Fibroblast of lung (primary cell): ENCODE measurements at regions not wholly inside any gene's neighbourhood (a gene's known extent, or its start where the extent isn't known, plus 50 kb on each side); places are given as distances from the start of the nearest gene placed in this dataset.
A peak's percentile ranks its signal among the peaks of the same experiment; 100 is the strongest.

Source experiments
- DNase-seq, 2 donors: peaks; one replicate each; pipeline versions ENCODE4 v3.0.0 to v3.0.0-alpha.2; 2010; ENCODE audit warnings: low read depth in 2 of 2
- H2AFZ ChIP-seq: 2 replicates; pipeline ENCODE4 v1.5.1; 2012; ENCODE audit warnings: low read length, control low read depth, inconsistent platforms
- H3K27ac ChIP-seq: 2 replicates; pipeline ENCODE4 v1.5.1; 2011; ENCODE audit warnings: low read length, control low read depth; ENCODE audit not compliant: insufficient read depth
- H3K27me3 ChIP-seq: 2 replicates; pipeline ENCODE4 v1.5.1; 2011; ENCODE audit warnings: mild to moderate bottlenecking, low read length; ENCODE audit not compliant: control insufficient read depth, insufficient read depth
- H3K36me3 ChIP-seq: 2 replicates; pipeline ENCODE4 v1.5.1; 2011; ENCODE audit warnings: low read length; ENCODE audit not compliant: control insufficient read depth, insufficient read depth
- H3K4me1 ChIP-seq: 2 replicates; pipeline ENCODE4 v1.5.1; 2011; ENCODE audit warnings: low read length; ENCODE audit not compliant: control insufficient read depth, insufficient read depth; ENCODE audit errors: extremely low read depth
- H3K4me2 ChIP-seq: 2 replicates; pipeline ENCODE4 v1.5.1; 2011; ENCODE audit warnings: low read length, control low read depth; ENCODE audit not compliant: insufficient read depth; ENCODE audit errors: extremely low read depth
- H3K4me3 ChIP-seq, 4 experiments: fragments of 200-600 bp in 1 of 4; sonication (generic) in 1 of 4; replicated peaks in 1 of 4; 2 replicates each; pipeline ENCODE4 v1.5.1; 2011 to 2016; ENCODE audit warnings: low read length in 4 of 4, low read depth in 3 of 4, mild to moderate bottlenecking in 3 of 4, control low read depth in 2 of 4, inconsistent platforms in 1 of 4, mixed read lengths in 1 of 4; ENCODE audit not compliant: insufficient read depth in 1 of 4; ENCODE audit errors: control extremely low read depth in 1 of 4
- H3K79me2 ChIP-seq: 2 replicates; pipeline ENCODE4 v1.5.1; 2012; ENCODE audit warnings: mild to moderate bottlenecking, low read length, inconsistent platforms; ENCODE audit not compliant: control insufficient read depth, insufficient read depth
- H3K9ac ChIP-seq: 2 replicates; pipeline ENCODE4 v1.5.1; 2011; ENCODE audit warnings: mild to moderate bottlenecking, low read length, control low read depth; ENCODE audit not compliant: insufficient read depth
- H3K9me3 ChIP-seq: 2 replicates; pipeline ENCODE4 v1.5.1; 2012; ENCODE audit warnings: low read depth, low read length; ENCODE audit not compliant: control insufficient read depth, insufficient read depth
- H4K20me1 ChIP-seq: 2 replicates; pipeline ENCODE4 v1.5.1; 2011; ENCODE audit warnings: low read length; ENCODE audit not compliant: control insufficient read depth, insufficient read depth; ENCODE audit errors: extremely low read depth
- EZH2 ChIP-seq: IDR thresholded peaks from 2 replicates; pipeline ENCODE4 v1.5.1; 2012; ENCODE audit warnings: low read length, control low read depth, mild to moderate bottlenecking; ENCODE audit errors: missing control alignments
- TF ChIP-seq, protein P1 (sequence below), 2 donors: IDR thresholded peaks in 1 of 2; conservative IDR thresholded peaks in 1 of 2; 1 replicate in 1 of 2; 2 replicates in 1 of 2; pipeline ENCODE4 v1.5.1; 2011 to 2012; ENCODE audit warnings: low read length in 2 of 2, control low read depth in 1 of 2, inconsistent platforms in 1 of 2, low read depth in 1 of 2, mild to moderate bottlenecking in 1 of 2

DNA sequence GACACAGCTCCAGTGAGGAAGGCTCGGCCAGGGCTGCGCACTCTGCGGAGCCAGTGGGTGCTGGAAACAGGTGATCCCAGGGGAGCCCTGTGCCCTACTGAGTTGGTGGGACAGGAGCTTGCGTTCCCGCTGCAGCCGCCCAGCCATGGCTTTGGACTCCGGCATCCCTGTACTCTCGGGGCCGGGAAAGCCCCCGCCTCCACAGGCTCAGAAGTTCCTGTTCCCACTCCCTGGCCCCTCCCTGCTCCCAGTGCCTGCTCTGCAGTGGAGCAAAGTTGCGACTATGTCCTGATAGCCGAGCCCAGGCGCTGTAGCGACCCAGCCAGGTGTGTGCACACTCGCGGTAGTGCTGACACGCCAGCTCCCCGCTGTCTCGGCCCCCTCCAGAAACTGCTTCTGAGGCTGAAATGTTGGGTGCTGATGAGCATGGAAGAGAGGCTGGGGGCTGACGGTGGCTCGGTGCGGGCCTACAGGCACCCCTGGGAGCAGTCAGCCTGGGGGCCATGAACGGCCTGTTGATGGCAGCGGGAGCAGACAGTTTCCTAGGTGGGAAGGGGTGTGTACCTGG lies 344.6 kb upstream of the MGAT4C start:
- Histone ChIP-seq H3K4me1 (no peaks in the 10 kb centered on the region), H3K4me3 (no peak overlapping the region), H3K36me3 (no peaks in the 10 kb centered on the region), H3K9ac (no peak overlapping the region), H4K20me1 (no peaks in the 10 kb centered on the region), H3K4me2 (no peak overlapping the region), H3K27me3 (no peaks in the 10 kb centered on the region), H2AFZ (no peak overlapping the region), H3K79me2 (no peaks in the 10 kb centered on the region), H3K27ac (no peak overlapping the region), H3K9me3 (no peaks in the 10 kb centered on the region)
- DNase-seq = no peak
- no peak for TF ChIP-seq EZH2
- TF ChIP-seq, protein P1, sequence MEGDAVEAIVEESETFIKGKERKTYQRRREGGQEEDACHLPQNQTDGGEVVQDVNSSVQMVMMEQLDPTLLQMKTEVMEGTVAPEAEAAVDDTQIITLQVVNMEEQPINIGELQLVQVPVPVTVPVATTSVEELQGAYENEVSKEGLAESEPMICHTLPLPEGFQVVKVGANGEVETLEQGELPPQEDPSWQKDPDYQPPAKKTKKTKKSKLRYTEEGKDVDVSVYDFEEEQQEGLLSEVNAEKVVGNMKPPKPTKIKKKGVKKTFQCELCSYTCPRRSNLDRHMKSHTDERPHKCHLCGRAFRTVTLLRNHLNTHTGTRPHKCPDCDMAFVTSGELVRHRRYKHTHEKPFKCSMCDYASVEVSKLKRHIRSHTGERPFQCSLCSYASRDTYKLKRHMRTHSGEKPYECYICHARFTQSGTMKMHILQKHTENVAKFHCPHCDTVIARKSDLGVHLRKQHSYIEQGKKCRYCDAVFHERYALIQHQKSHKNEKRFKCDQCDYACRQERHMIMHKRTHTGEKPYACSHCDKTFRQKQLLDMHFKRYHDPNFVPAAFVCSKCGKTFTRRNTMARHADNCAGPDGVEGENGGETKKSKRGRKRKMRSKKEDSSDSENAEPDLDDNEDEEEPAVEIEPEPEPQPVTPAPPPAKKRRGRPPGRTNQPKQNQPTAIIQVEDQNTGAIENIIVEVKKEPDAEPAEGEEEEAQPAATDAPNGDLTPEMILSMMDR (conservative IDR thresholded peaks at IDR 0.05 in 1 of 2, IDR thresholded peaks at IDR 0.05 in 1 of 2; ENCODE audit: low read depth in 1 of 2, low read length in 2 of 2) = no peak

DNA sequence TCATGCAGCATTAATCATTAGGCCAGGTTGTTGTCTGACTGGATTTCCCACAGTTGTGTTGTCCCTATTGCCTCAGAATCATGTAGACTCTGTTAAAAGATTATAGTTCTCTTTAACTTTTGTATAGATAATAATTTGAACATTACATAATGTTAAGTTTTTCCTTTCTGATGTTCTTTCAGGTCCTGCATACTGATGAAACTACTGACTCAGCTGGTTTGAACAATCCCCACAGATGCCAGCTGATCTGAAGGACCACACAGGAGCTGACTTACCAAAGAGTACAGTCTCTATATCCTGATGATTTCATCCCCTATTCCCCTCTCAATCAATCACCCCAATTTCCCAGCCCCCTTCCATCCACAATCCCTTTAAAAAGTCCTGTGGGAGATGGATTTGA lies 341.2 kb upstream of the MGAT4C start:
- Histone ChIP-seq H3K36me3 (no peaks in the 10 kb centered on the region), H3K79me2 (no peaks in the 10 kb centered on the region), H3K27ac (no peak overlapping the region), H3K4me1 (no peaks in the 10 kb centered on the region), H2AFZ (no peak overlapping the region), H3K27me3 (no peaks in the 10 kb centered on the region), H3K9ac (no peak overlapping the region), H3K4me2 (no peak overlapping the region), H3K4me3 (no peak overlapping the region), H3K9me3 (no peaks in the 10 kb centered on the region), H4K20me1 (no peaks in the 10 kb centered on the region)
- DNase-seq = peak in 1 of 2 donors; percentile 1
- TF ChIP-seq, protein P1 (conservative IDR thresholded peaks at IDR 0.05 in 1 of 2, IDR thresholded peaks at IDR 0.05 in 1 of 2; ENCODE audit: low read depth in 1 of 2, low read length in 2 of 2) = no peak
- TF ChIP-seq EZH2 = no peak

DNA sequence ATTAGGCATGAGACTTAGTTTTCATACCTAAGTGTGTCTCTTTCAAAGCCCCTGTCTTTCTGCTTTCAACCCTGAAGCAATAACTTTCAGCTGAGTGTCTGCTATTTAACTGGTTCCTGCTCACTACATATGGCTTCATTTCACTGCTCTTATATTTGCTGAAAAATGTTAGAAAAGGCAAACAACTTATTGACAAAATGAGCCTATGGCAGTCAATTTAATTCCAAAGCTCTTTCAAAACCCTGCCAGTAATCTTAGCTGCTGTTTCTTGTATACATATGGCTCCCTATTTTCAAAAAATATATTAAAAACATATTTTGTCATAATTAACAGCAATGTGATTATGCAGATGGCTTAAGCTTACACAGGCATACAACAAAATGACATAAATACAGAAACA lies 334.1 kb upstream of the MGAT4C start:
- no peaks in the 10 kb centered on the region for H3K9me3 ChIP-seq
- H3K27ac ChIP-seq = no peak overlapping the region
- no peak for TF ChIP-seq EZH2
- TF ChIP-seq, protein P1 (conservative IDR thresholded peaks at IDR 0.05 in 1 of 2, IDR thresholded peaks at IDR 0.05 in 1 of 2; ENCODE audit: low read depth in 1 of 2, low read length in 2 of 2) = no peak
- no peak overlapping the region for H3K4me2 ChIP-seq
- H3K4me3 ChIP-seq = no peak overlapping the region
- H2AFZ ChIP-seq = no peak overlapping the region
- no peaks in the 10 kb centered on the region for H3K36me3 ChIP-seq
- H4K20me1 ChIP-seq = no peaks in the 10 kb centered on the region
- H3K9ac ChIP-seq = no peak overlapping the region
- H3K27me3 ChIP-seq = no peaks in the 10 kb centered on the region
- H3K79me2 ChIP-seq = no peaks in the 10 kb centered on the region
- H3K4me1 ChIP-seq = no peaks in the 10 kb centered on the region
- no peak for DNase-seq
